Stimulated activated CD4-positive, alpha-beta T cell treated with anti-CD3 and anti-CD28 coated beads, Interleukin-2, amount 100 ng/mL, for 24 hours (primary cell): ENCODE measurements at regions not wholly inside any gene's neighbourhood (a gene's known extent, or its start where the extent isn't known, plus 50 kb on each side); places are given as distances from the start of the nearest gene placed in this dataset.

Experiments used
- DNase-seq, 2 donors: peaks; one replicate each; pipeline ENCODE4 v3.0.0-alpha.2; 2020

DNA sequence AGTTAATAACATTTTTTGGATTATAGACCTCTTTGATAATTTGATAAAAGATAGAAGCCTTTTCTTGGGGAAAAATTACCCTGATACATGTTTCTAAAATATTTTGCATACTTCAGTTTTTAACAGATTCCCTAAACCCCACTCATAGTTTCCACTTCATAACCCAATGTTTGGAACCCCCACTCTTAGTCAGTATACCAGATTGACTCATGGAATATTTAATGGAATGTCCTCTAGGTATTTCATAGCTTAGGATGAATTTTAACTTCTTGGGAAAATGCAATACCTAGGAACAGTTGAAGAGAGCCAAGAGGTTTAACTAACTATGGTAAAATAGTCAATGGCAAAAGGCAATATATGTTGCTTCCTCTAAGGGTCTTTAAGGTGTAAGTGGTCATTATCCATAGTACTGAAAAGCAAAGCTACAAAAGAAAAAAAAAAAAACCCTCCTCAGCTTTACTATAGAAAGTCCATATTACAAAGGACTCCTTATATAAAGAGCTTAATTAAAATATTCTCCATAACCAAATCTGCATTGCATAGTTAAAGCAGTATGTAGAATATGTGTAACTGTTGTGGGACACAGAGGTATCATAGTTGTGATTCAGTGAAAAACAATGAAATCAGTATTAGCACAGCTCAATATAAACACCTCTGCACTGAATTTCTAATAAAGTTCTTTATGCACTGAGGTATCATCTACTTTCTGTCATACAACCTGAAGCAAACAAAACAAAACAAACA lies 159.9 kb downstream of the PCDH7 start:
- DNase-seq: no peak

DNA sequence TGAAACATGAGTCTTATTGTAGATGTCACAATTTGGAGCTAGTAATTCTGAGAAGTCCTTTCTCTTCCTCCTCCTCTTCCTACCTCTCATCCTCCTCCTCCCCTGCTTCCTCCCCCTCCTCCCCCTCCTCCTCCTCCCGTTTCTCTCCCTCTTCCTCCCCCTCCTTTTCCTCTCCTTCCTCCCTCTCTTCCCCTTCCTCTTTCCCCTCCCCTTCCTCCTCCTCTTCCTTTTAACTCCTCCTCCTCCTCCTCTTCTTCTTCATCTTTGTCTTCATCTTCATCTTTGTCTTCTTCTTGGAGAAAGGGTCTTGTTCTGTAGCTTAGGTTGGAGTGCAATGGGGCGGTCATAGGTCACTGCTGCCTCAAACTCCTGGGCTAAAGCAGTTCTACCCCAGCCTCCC lies 161.8 kb downstream of the PCDH7 start:
- no peak for DNase-seq

DNA sequence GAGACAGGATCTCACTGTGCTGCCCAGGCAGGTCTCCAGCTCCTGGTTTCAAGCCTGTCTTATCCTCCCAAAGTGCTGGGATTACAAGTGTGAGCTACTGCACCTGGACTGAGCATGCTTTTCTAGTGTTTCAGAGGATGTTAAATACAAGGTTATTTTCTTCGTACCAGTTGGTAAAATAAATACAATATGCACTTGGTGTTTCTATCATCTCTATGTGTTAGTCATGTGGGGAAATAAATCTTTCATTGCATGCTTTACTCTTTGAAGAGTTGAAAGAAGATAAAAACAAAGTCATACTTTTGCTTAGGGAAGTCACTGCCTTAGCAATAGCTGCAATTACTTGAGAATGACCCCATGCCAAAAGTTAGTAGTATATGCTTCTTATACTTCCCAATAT lies 162.3 kb downstream of the PCDH7 start:
- DNase-seq: no peak

DNA sequence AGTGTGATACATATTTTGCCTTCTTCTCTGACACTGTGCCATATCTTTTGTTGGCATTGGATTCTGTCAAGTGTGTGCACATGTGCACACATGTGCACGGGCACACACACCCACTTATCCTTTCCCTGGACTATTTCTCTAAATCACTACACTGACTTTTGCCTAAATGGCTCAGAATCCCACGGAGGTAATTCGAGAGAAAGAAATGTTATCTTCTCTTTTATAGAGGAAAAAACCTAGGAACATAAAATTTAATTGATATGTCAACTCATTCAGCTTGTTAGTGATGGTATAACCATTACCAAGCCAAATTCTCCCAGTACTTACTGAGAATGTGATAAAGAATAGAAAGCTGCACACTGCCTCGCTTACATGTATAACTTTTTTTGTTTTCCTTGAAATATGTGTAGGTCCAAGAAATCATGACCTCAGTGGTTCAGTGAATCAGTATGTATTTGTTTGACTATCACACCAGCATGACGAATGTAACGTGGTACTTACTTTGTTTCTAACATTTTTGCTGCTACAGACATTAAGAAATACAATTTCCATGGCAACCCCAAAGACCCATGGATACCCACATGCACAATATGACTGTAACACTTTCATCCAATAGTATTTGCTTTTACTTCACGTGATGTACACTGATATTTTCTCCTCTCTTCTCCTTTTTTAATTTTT lies 163.0 kb downstream of the PCDH7 start:
- DNase-seq: no peak

DNA sequence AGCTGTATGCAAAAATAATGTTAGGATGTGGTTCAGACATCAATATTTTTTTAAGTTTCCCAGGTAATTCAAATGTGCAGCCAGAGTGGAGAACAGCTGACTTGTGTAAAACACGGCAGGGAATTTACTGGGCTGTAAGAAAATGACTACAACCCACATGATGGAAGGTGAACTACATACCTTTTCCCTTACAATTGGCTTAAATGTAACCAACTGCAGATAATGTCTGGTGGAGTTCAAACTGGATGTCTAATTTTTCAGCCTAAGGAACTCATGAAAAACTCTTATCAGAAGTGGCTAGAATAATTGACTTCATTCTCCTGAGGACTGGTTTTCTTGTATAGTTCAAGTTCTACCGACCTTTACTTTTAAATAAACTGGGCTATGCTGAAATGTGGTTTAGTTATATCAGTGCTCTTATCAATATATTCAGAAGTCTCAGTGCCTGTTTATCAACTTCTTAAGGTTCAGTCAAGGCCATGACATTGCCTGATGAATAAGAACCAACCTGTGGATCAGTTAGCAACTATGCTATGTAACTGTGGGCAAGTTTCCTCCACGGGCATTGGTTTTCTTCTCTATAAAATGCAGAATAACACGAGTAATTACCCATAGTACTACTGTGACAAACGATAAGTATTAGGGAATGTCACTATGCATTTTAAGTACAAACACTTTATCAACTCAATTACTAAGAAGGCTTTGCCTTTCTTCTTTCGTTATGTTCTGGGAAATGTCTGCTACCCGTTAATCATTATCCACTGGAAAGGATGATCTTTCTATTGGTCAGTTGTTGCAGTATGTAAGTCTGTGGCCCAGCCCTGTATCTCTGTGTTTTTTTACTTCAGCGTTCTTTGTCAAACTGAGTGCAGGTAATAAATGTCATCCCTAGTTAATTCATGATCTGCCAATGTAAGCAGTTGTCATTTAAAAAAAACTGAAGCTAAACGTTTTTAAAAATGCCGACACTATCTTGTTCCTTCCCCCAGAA lies 181.6 kb downstream of the PCDH7 start:
- DNase-seq: no peak

DNA sequence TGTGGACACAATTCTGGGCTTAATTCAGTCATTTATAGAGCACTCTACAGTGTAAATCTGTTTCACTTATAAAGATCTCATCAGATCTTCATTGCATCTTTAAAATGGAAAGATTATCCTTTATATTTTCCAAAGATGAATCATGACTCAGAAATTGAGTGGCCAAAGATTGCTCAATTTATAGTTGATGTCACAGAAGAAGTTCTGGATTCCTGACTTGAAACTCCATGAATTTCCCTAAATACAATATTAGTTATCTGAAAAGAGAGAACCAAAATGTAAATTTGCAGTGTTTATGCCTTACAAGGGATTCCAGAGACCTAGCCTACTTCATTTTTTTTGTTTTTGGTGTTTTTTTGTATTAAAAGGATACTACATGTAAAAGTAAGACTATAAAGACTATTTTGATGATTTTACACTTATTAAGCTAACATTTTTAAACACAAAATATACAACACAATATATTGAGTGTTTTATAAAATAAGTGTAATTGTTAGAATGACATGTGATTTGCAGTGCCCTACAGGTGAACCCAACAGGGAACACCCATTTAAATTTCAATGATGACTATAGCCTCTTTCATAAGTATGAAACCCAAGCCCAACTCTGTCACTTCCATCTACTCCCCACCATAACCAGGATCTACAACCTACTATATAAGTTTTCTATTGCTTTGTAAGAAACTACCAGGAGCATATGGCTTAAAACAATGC lies 183.5 kb downstream of the PCDH7 start:
- DNase-seq: no peak

DNA sequence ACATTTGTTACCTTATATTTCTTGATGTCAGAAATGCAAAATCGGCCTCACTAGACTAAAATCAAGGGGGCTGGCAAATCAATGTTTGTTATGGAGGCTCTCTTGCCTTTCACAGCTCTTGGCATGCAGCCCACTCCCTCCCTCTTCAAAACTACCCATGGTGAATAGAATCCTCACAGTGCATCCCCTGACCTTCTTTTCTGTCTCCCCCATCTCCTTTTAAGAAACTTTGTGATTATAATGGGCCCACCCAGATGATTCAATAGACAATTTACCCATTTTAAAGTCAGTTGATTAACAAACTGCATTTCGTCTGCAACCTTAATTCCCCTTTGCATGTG lies 184.0 kb downstream of the PCDH7 start:
- DNase-seq: no peak

DNA sequence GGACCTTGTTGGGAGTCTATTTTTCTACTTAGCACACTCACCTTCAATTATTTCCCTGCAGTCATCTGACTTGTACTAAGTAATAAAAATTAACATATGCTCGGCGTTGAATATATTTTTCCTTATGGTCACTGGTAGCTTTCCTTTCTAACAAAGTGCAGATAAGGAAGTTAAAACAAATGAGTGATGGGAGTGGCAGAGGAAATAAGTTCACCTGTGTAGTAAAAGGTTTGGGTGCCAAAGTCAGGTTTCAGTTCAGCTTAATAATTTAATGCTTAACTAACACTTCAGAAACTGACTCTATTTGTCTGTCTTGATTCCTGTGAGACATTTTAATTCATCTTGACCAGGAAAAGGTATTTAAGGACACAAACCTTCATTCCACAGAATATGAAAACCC lies 184.4 kb downstream of the PCDH7 start:
- DNase-seq: no peak

DNA sequence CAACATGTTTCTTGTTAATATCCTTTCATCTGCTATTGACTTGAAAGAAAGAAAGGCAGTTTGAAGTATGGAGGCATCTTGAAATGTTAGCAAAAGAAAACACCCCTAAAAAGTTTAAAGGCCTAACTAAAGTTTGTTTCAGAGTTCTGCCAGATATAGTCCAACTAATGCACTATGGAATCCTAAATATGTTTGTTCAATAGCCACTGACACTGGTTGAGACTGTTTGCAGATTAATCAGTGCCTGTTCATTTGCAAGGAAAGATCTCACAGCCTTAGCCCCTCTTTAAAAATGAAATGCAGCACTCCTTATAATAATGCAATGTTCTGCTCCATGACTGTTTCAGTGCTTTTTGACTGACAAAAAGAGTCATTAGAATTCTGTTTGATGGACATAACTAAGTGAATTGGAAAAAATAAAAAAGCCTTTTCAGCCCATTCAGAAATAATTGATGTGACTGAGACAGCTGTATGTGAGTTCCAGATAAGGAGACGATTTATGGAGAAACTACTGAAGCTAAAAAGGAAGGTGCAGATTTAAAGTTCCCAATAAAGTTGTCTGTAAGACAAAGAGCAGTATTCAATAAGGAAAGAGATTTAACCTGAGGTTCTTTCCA lies 192.0 kb downstream of the PCDH7 start:
- DNase-seq: no peak

DNA sequence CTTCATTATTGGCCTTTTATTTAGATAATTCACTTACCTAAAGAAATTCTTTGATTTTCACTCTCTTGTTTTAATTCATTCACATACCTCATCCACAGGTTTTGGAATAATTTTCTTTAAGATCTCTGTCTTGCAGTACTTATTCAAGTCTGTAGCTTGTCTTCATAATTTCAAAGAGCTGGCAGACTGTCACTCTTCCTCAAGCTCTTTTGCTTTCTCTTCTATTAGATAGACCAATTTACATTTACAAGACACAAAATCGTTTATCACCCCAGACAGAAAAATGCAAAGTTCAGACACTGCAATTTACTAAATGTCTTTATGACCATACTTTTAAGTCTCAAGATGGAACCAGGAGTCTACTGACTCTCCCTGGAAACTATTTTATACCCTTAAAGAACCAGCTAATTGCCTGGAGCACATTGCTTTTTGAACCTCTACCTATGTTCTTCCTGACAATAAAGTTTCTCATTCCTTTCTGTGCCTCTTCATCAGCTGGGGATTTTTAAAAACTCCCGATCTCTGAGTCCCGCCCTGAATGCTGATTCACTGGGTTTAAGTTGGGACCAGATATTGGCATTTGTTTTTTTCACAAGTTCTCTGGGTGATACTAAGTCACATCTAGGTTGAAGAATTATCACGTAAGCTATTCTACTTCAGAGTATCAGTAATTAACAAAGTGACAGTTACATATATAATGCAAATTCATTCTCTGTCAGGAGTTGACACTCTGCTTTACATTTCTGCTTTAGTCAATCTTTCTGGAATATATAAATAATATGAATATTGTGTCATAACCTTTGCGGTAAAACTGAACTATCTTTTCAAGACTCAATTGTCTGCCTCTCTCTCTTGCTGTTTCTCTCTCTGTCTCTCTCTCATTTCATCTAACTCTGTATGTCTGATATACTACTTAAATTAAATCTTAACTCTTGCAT lies 196.4 kb downstream of the PCDH7 start:
- DNase-seq: no peak

DNA sequence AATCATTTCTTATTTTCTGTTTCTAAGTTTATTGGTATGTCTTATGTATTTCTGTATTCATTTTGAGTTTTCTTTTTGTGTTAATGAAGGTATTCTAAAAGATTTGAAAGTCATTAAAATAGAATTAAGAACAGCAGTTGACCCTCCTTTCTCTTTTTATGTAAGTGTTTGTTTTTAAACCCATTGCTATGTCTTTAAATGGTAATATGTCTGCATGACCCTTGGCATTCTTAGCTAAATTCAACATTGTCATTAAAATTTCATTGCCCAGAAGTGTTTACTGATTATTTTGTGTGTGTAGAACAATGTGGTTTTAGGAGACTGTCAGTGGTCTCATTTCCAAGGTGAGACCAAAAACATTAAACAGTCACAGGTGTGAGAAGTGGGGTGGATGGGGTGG lies 197.8 kb downstream of the PCDH7 start:
- no peak for DNase-seq

DNA sequence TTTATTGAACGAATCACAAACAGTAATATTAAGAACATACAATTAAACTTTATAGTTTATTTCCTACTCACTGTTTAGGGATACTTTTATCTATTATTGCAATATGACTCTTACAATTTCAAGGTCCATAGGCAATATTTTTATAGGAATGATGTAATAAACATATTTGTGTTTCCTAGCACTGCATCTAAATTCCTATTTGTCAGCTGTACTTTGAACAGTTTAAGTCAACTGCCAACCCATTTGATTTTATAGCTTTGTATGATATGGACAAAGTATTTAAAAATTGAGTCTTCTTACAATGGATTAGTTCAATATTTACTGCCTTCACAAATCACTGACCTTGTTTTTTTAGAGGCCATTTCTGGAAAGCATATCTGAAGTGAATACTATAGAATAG lies 199.3 kb downstream of the PCDH7 start:
- no peak for DNase-seq

DNA sequence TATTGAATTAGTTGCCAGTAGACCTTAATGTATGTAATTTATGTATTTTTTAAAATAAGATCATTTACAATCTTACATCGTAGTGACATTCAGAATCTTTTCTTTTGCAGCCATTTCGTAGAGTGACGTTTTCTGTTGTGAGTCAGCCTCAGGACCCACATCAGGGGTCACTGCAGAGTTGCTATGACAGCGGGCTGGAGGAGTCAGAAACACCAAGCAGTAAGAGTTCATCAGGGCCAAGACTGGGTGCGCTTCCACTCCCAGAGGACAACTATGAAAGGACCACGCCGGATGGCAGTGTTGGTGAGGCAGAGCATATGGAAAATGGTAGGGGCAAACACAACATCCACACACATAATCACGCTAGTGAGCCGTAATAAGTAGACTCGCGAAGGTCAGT lies 199.9 kb downstream of the PCDH7 start:
- DNase-seq: no peak

DNA sequence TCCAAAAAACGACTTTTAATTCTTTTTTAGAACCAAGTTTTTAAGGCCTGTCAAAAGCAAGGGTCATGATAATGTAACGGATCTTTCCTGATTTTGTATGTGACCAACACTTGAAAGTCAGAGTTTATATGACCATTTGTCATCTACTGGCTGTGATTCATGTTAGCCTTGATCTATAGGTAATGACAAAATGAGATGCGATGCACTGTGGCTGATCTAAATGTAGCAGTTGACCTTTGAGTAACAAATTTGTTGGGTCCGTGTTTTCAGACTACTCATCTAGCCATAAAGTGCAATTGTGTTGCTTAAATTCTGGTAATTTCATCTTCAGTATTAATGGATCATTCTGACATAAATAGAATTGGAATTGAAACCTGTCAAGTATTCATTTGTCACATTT lies 202.5 kb downstream of the PCDH7 start:
- no peak for DNase-seq

DNA sequence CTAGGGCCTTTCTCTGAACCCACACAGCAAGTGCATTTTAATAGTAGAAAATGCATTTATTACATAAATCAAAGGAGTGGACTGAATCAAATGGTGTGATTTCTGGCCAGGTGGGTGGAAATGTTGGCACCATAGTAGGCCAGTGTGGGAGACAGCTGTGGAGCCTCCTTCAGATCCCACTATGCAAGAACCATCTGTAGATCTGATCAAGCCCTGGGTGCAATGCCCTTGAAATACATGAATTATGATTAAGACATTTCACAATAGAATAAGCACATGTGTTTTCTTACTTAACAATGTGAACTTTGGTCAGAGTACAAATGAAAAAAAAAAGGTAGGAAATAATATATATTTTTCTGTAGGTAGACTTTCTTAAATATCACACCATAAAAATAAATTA lies 204.3 kb downstream of the PCDH7 start:
- DNase-seq: no peak

DNA sequence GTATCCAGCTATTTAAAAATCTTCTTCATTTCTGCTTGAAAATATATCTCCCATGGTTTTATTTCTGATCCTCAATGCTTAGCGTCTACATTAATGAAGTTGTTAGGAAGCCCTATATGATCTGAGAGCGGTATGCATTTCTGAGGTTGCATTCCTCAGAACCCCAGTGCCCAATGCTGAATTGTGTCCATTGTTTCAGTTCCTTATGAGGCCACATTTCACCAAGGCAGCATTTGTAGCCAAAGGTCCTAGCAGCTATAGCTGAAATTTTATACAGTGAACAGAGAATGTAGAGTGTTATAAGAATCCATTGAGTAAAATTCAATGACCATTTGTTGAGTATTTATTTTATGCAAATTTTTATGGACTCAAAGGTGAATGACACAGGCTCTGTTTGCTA lies 209.5 kb downstream of the PCDH7 start:
- no peak for DNase-seq

DNA sequence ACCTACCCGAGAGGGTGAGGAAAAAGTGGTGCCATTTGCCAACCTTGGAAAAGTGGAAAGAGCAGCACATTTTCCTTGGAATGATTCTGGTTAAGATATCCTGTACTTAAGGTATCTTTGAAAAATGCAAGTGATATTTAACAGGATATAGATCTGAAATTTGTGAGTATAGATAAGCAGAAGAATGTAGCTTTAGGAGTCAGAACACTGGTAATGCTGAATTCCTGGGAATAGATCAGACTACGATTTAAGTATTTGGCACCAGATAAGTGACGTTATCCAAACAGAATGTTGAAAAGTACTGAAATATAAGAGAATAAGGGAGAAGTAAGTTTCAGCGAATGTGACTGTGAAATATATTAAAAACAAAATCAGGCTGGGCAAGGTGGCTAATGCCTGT lies 210.1 kb downstream of the PCDH7 start:
- DNase-seq: no peak

DNA sequence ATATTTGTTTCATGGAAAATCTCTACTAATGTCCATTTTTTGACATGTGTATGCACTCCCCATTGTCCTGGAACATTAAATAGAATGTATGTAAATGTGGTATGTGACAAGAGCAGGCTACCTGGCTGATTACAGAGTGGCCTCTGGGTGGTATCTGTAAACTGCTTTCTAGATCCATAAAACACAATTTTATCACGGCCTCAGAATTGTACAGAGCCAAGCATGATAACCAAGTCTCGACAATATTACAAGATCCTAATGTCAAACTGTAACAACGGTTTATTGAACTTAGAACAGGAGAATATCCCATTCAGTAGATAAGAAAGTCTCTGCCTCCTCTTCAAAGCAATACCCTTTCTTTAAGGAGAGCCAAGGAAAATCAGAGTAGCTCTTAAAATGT lies 212.4 kb downstream of the PCDH7 start:
- DNase-seq: no peak

DNA sequence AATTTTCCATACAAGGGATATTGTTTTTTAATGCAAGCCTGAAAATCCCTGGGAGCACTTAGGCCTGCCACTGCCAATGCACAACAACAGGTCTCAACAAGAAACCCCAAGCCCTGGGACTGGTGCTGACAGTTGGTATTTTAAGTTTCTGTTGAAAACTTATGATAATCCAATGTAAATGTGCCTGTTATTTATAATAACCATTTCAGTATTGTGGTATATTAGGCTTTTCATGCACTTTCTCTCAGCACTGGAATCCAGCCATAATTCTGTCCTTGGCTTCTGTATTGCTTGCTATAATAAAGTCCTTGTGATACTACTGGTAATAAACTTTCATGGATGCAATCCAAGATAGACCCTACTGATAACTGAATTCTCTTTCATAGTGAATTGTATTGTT lies 218.9 kb downstream of the PCDH7 start:
- DNase-seq: no peak

DNA sequence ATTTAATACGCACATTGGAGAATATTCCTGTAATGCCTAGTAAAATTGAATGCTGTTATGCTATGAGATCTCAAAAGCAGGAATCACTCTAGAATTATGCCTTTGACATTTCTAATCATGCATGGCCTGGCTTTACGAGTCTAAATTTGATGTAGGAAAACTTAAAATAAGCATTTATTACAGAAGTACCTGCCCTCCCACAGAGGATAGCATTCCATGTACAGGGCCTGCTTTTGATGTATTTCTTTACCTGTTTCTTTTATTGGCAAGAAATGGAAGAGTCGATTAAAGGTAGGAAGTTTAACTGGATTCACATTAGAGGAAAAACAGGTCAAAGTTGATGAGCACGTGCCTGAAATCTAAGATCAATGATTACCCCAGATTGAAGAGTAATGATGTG lies 219.5 kb downstream of the PCDH7 start:
- no peak for DNase-seq

DNA sequence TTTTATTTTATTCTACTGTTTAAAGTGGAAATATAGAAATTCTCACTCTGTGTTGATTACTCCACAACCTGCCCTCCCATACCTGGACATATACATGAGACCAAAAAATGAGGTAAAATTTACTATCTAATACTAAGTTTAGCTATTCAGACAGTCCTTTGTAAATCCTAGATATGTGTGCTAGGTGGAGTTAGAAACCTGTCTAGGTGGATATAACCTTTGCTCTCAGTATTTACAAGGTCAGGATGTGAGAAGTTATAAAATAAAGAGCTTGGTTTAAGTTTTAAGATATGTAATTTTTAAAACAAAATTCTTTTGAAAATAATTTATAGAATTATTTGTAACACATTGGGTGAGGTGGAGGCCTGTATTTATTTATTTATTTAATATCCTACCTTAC lies 221.5 kb downstream of the PCDH7 start:
- DNase-seq: no peak

DNA sequence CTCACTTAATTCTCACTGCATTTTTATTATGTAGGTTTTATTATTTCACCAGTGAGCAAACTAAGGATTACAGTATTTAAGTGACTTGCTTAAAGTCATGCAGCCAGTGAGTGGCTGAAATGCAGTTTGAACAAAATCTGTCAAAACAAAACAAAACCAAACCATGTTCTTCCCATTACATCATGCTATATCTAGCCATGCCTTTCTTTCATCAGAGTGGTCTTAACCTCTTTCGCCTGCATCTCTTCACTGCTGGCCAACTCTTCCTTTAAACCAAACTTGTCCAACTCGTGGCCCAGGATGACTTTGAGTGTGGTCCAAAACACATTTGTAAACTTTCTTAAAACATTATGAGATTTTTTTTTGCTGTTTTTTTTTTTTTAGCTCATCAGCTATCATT lies 223.2 kb downstream of the PCDH7 start:
- no peak for DNase-seq
